HG02588 (cell line): ENCODE measurements at regions not wholly inside any gene's neighbourhood (a gene's known extent, or its start where the extent isn't known, plus 50 kb on each side); places are given as distances from the start of the nearest gene placed in this dataset.
"Not testable (repeated sequence)": the region's sequence is repeated elsewhere in the genome, so short reads cannot be mapped to it uniquely, and the experiment has no call there.

Experiments used
- ATAC-seq: cut with Tn5 transposase; IDR thresholded peaks from one replicate; pipeline ENCODE4 v1.9.1; 2021; ENCODE audit warnings: mild to moderate bottlenecking, moderate library complexity; ENCODE audit not compliant: unreplicated experiment

DNA sequence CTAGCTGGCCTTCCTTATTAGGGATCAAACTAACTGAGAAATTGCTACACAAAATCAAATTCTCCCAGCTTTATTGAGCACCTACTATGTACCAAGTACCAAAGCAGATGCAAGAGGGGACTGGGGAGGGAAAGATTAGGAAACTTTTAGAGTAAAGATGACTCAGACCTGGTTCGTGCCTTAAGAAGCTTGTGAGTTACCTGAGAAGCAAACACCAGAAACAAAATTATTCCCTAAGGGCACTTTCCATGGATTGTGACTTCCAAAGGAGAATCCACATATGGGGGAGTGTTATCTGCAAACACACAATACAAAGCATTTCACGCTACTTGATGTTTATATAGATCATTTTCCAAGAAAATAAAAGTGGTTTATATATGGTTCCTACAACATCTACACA is 326.9 kb upstream of the HNRNPA3 start:
- ATAC-seq, result no peak

DNA sequence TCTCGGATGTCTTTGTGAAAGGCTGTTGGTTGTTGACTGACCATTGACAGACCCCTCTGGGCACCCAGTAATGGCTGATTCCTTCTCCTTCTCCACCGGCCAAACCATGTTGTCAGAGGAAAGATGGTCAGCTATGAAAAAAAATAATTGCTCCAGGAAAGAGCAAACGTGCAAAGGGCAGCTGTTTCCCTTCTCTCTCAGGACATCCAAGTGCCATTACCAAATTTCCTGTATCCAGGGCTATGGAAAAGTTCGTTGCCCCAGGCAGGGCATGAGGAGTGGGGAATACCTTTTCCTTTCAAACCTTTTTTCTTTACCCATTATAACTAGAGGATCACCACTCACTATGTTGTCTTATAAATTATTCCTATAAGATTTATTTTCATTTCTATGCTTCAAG is 321.5 kb upstream of the HNRNPA3 start:
- no peak for ATAC-seq

DNA sequence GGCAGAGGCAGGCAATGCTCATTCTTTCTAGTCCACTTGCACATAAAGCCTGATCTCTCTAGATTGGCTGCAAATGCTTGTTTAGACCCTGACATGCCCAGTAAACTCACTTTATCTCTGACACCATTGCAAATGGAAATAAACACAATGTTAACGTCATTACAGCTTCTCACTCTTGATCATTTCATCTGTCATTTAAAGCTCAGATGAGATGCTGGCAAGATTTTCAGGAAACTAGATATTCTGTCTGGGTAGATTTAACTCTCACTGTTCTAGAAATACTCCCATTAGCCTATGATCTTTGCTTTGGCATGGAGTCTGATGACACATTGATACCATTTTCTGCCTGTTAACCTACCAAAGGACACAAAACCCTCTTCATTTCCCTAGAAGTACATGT is 320.7 kb upstream of the HNRNPA3 start:
- ATAC-seq, result no peak

DNA sequence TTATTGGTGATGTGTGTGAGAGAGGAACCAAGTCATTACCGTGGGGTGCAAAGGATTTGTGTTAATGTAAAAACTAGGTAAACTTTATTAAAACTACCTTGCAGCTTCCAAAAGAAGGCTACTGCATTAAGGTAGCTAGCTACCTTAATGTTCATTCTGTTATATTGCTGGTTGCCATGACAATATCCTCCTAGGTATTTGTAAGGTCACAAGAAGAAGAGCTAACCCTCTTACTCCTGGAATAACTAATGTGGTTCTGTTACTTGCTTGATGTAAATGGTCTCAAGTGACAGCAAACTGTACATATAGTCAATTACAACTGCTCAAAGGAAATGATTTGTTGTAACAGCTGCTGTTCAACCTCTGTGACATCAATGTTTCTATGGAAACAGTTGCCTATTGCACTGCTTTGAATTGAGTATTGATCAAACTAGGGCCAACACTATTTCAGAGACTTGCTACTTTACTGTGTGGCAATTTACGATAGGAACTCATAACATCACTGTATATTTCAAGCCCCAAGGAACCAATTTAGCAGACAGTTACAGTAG is 319.8 kb upstream of the HNRNPA3 start:
- ATAC-seq, result no peak

DNA sequence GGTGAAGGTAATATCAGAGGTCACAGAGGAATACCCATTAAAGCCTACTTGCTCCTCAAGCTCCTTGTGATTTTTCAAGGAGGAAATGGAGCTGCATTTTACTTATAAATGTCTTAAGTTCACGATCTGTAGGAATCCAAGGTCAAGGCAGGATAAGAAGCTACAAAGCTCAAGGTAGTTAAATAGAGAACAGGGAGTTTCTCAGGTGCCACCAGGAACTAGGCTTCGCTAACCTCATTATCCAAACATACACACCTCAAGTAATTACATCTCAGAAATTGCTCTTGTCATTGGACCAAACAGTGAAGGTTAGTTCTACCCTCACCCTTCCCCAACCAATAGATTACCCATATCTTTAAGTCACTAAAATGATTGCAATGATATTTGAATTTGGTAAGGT is 317.4 kb upstream of the HNRNPA3 start:
- ATAC-seq, result no peak

DNA sequence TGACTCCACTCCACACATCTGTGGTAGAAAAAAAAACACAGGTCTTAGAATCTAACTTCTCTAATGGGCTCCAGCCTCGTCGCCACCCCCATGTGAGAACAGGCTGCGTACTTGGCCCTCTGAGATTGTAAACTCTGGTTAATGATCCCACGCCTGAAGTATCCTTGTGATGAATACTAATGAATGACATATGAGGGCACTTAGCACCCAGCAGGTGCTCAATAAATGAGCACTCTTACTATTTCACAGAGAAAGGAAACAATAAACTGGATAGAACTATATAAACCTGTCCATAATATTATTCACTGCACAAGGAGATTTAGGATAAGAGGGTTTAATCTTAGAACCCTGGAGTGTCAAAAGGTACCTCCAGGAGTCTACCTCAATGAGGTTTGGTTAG is 310.1 kb upstream of the HNRNPA3 start:
- ATAC-seq, result no peak

DNA sequence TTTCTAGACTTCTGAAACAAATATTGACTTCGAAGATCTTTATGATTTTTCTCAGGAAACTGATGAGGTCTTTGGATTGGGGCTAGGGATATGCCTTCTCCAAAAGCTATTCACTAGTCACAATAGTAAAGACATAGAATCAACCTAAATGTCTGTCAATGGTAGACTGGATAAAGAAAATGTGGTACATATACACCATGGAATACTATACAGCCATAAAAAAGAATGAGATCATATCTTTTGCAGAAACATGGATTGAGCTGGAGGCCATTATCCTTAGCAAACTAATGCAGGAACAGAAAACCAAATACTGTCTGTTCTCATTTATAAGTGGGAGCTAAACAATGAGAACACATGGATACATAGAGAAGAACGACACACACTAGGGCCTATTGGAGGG is 308.5 kb upstream of the HNRNPA3 start:
- ATAC-seq, result not testable (repeated sequence)

DNA sequence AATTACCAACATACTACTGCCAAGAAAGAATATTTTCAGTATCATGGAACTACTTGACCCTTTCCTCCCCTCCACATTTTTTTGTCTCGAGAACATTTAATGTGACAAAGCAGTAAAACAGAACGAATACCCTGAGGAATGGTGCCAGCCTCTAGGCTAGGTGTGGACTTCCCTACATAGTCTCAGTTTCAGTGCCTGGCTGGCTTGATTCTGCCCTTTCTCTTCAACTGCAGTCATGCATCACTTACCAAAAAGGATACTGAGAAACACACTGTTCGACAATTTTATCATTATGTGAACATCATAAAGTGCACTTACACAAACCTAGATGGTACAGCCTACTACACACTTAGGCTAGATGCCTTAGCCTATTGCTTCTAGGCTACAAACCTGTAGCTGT is 305.3 kb upstream of the HNRNPA3 start:
- no peak for ATAC-seq

DNA sequence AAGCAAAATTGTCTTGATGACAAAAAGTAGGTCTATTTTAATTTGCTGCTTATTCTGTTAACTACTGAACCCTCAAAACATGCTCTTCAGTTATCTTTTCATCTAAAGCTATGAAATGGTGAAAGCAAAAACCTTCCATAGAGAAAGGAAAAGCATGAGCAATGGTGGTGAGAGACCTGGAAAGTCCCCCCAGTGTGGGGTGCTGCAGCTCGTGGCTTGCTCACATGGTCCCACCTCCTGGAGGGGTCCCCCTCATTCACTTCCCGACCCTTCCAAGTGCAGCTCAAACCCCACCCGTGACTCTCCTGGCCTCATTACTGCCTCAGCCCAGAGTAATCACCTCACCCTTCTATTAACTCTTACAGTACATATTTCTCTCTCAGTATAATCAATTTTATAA is 301.8 kb upstream of the HNRNPA3 start:
- no peak for ATAC-seq

DNA sequence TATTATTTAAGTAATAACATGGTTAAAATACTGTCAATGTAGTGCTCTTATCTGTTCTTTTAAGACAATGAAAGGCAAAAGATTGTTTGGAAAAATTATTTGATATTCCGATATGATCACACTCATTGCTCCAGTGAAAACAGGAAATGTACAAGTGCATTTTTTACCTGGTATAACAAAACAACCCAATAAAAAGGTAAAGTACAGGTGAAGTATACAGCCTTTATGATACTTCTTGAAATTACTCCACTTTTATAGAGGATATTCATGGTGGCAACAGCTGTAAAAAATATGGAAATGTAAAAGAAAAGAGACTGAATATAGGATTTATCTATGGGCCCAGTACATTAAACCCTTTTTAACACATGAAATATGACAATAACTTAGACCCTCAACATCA is 298.6 kb upstream of the HNRNPA3 start:
- no peak for ATAC-seq

DNA sequence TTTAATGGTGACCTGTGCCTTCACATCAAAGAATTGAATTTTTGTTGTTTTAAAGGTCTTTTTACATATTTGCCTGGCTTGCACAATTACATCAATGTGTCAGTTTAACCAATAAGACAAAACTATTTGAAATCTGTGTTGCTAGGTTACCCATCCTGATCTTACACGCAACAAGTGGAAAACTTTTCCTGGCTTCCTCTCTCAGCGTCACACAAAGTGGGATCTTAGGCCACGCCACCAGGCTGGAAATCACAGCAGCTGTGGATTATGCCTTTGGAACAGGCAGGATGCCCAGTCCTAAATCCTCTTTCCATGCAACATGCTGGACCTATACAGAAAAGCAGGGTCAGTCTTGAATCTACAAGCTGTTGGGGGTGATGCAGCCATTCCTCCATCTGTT is 298.2 kb upstream of the HNRNPA3 start:
- no peak for ATAC-seq

DNA sequence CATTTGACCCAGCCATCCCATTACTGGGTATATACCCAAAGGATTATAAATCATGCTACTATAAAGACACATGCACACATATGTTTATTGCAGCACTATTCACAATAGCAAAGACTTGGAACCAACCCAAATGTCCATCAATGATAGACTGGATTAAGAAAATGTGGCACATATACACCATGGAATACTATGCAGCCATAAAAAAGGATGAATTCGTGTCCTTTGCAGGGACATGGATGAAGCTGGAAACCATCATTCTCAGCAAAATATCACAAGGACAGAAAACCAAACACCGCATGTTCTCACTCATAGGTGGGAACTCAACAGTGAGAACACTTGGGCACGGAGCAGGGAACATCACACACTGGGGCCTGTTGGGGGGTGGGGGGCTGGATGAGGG is 290.0 kb upstream of the HNRNPA3 start:
- not testable (repeated sequence) for ATAC-seq

DNA sequence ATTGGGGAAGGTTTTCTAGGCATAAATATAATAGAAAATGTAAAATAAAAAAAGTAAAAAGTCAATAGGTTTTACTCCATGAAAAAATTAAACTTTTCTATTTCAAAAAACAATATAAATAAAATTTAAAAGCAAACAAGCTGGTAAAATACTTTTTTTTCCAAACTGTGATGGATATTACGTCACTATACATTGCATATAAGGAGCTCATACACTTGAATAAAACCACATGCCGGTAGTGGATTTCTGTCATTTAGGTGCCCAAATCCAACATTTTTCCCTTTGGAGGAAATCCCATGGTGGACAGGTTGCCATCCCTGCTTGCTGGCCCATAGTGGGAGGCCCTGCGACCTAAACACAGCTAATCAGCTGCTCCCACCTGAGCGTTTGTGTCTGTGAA is 289.4 kb upstream of the HNRNPA3 start:
- ATAC-seq, result no peak

DNA sequence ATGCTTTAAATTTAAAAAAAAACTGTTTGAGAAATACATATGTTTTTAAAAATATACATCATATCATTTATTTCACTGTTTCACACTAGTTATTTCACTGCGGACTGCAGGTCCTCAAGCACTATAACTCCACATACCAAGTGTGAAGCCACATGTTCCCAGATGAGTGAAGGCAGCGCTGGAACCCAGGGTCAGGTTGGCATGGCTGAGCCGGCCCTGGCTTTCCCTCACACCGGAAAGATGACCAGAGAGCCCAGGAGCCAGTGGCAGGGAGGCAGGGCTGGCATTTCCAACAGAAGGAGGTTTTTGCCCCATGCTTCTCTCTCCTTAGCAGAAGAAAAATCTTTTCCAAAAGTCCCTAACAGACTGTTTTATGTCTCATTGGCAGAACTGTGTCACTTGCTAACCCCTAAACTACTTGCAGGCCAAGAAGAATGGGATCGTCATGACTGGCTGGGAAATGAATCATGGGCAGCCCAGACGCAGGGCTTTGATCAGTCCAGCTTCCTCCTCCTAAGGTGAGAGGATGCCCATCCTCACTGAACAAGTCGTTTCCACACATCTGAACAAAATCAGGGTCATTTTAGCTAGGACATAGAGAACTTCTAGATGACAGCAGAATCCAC is 287.6 kb upstream of the HNRNPA3 start:
- no peak for ATAC-seq

DNA sequence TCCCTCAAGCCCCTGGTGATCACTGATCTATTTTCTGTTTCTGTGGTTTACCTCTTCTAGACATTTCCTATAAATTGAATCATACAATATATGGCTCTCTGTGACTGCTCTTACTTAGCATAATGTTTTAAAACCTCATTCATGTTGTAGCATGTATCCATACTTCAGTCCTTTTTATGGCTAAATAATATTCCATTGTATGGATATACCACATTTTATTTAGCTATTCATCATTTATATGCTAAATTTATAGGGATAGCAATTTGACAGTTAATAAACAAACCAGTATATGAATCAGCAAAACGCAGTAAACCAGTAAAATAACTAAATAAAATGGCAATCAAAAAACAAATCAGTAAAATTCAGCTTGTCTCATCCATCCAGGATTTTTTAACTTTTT is 286.1 kb upstream of the HNRNPA3 start:
- ATAC-seq, result no peak

DNA sequence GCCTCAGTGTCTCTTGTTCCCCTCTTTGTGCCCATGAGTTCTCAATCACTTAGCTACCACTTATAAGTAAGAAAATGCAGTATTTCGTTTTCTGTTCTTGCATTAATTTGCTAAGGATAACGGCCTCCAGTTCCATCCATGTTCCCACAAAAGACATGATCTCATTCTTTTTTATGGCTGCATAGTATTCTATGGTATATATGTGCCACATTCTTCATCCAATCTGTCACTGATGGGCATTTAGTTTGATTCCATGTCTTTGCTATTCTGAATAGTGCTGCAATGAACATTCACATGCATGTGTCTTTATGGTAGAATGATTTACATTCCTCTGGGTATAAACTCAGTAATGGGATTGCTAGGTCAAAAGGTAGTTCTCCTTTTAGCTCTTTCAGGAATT is 283.2 kb upstream of the HNRNPA3 start:
- ATAC-seq, result not testable (repeated sequence)

DNA sequence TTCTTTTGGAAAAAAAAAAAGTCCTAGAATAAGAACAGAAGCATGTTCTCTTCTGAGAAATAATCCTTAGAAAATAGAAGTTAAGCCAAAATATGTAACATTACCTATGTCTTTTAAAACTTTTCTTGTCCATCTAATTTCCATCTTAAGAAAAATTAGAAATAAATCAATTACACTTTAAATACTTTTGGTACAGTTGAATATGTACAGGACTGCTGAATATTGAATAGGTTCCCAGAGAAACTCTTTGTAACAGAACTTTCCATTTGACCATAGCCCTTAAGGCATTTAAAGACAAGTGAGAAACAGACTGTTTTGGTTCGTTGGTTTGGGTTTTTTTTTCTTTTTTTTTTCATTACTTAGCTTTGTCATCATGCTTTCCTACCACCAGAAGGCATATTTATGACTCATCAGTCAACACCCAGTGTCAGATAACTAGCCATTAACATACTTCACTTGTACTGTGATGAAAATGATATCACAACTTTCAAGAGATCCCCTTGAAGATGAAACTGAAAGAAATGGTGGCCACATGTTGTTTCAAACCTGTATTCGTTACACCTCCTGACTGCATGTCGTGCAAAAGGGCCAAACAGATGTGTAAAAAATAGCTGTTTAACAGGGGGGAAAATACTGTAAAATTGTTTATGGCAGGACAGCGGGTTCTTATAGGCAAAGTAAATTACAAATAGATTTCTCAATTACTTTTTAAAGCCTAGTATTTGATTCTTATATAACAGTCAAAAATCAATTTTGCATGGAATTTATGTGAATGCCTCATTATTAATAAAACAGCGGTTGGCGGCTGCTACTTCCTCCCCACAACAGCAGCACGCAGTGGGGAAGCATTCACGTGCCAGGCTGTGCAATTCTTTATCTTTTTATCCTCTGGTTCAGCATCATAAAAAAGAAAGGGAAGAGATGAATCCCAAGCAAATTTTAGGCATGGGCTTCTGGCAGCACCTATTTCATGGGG is 280.7 kb upstream of the HNRNPA3 start:
- peak; percentile 96 for ATAC-seq

DNA sequence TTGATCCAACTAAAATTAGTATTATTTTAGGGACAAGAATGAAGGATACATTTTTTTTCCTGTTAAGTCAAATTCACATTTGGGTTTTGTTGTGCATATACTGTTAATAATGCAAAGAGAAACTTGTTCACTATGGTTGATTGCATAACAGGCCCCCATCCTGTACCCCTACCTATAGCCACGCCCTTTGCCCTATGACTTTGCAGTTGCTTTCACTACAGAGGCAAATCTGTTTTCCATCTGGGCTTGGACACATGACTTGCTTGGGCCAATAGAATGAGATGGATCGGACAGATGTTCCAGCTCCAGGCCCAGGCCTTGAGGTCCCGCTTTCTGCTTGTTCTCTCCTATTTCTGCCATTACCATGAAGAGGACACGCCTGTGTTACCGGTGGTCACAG is 278.5 kb upstream of the HNRNPA3 start:
- no peak for ATAC-seq

DNA sequence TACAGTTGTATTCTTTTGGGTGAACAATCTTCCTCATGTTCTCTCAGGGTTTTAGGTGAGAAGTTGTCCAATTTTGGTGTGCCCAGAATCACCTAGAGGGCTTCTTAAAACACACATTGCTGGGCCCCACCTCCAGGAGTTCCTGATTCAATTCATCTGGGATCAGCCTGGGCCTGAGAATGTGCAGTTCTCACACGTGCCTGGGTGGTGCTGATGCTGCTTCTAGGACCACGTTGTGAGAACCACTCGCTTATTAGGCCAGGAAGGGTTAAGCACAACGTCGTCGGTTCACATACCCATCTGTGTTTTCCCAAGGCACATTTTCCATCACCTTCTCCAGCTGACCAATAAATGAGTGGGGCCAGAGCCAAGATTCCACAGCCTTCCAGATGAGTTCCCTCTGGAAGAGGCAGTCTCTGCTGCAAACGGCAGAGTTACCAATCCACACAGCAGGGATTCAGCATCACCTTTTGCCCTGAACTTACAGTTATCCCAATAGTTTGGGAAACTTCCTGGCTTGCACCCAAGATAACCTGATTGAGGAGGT is 277.7 kb upstream of the HNRNPA3 start:
- no peak for ATAC-seq

DNA sequence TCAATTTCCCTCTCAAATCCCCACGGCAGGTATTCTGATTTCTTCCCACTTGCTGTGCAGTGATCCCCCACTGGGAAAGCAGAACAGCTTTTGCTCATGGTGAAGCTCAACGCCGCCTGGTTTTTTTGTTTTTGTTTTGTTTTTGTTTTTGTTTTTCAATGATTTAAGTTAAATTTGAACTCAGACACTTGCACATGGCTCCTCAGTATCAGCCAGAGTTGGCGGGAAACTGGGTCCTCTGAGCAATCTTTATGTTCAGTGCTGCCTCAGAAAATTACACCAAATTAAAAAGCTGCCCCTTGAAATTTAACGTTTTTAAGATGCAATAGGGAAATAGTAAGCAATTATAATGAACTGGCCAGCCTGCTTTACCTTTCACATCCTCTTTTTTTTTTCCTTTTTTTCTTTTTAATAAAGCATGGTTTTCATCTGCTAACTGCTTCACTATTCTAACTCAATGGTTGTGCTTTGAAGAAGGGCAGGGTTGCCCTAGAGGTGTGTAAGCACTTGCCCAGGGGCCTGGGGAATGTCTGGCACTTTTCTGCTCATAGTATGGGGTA is 277.0 kb upstream of the HNRNPA3 start:
- ATAC-seq, result no peak

DNA sequence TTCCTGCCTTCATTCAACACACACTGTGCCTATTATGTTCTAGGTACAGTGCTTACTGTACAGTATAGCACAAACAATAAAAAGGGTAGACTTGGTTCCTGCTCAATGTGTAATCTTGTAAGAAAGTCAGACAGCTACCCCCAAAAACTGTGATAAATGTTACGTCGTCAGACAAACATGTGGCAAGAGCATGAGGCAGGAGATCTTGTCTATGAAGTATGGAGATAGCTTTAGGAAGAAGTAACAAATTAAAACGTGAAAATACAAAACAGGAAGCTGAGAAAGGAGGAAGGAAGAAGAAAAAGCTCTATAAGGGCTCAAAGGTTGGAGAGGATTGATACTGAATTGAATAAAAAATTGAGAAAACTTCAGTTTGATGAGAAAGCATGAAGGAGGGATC is 276.2 kb upstream of the HNRNPA3 start:
- ATAC-seq, result no peak
